ENCODE measurements at regions not wholly inside any gene's neighbourhood (a gene's known extent, or its start where the extent isn't known, plus 50 kb on each side); places are given as distances from the start of the nearest gene placed in this dataset.

DNA sequence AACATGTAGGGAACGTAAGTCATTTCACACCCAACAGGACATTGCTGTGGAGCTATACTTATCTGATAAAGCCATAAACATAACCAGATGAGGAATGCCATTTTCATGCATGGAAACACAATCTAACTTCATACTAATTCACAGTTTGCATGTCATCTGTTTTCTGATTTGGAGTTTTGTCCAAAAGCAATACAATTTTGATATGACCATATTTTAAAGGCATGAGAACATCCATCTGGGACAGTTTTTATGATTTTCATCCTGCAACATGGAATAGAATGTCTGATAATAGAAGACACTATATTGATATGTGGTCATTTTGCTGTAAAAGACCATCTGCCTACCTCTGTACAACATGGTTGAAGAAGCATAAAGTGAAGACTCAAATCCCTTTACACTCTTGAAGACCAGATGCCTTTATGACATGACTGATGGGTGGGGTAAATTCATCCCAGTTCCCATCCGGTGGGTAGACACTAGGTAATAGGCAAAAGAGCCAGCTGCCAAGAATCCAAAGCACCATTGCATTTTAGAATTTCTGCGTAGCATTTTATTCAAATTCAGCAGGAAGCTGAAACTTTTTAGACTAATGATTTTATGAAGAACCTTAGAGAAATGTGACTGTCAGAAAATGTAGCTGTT is 309.8 kb downstream of the LMO7 start:
- POLR2A ChIA-PET, result no interaction called here
- no peak for ATAC-seq (ENCODE audit: poor library complexity)
- H3K9me3 Mint-ChIP-seq, result no peaks in the 10 kb centered on the region

DNA sequence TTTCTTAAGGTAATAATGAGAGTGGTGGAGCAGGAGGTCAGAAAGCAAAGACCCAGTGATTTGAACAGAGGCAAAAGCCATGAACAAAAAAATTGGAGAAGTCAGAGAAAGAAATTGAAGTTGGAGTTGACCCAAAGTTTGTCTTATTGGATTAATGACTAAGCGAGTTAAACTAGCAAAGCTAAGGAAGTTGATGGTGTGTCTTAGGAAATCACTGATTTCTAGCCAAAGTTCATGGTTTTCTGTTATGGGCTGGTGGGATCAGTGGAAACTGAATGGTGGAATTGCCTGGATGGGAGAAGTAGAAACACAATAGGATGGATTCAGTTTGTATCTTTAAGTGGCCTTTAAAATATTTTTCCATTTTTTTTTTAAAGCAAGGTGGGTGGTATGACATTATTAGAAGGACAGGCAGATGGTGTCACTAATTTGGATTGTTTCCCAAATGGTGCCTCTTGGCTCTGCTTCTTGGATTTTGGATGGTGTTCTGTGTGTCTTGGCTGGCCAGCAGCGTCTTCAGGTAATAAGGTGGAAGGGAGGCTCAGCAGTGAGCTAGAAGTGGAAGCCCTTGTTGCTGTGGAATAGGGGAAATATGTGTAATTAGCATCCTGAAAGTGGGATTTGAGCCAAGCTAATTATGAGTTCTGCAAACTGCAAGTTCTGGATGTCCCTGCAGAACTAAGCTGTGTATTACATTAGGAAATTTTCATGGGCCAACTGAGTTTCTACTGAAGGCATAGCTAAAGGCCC is 302.9 kb downstream of the LMO7 start:
- Mint-ChIP-seq H3K9me3 (no peaks in the 10 kb centered on the region), H3K36me3 (ENCODE audit: low read depth) (no peaks in the 10 kb centered on the region), H3K4me3 (no peak overlapping the region), H3K27me3 (peaks cover 14% of the 10 kb centered on the region), H3K4me1 (ENCODE audit: low read depth) (no peaks in the 10 kb centered on the region), H3K27ac (no peak overlapping the region)
- no peaks in the 10 kb centered on the region for H3K4me1 ChIP-seq (ENCODE audit: insufficient read depth, low read length)
- no peak overlapping the region for H3K27ac ChIP-seq (ENCODE audit: low read depth in 1 of 2, low read length in 2 of 2)
- DNase-seq (no peak), ATAC-seq (ENCODE audit: poor library complexity) (no peak)
- intact Hi-C loops (cut with DNase I, micrococcal nuclease), result no loop called here
- ChIA-PET POLR2A (no interaction called here), CTCF (no interaction called here)
- no peaks in the 10 kb centered on the region for H3K9me3 ChIP-seq (ENCODE audit: control insufficient read depth in 1 of 2, insufficient read depth in 1 of 2, low read length in 2 of 2)
- TF ChIP-seq, protein P1, sequence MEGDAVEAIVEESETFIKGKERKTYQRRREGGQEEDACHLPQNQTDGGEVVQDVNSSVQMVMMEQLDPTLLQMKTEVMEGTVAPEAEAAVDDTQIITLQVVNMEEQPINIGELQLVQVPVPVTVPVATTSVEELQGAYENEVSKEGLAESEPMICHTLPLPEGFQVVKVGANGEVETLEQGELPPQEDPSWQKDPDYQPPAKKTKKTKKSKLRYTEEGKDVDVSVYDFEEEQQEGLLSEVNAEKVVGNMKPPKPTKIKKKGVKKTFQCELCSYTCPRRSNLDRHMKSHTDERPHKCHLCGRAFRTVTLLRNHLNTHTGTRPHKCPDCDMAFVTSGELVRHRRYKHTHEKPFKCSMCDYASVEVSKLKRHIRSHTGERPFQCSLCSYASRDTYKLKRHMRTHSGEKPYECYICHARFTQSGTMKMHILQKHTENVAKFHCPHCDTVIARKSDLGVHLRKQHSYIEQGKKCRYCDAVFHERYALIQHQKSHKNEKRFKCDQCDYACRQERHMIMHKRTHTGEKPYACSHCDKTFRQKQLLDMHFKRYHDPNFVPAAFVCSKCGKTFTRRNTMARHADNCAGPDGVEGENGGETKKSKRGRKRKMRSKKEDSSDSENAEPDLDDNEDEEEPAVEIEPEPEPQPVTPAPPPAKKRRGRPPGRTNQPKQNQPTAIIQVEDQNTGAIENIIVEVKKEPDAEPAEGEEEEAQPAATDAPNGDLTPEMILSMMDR (IDR thresholded peaks at IDR 0.05), result no peak
- no peak overlapping the region for H3K4me3 ChIP-seq (ENCODE audit: low read length)
- no peaks in the 10 kb centered on the region for H3K36me3 ChIP-seq (ENCODE audit: insufficient read depth, low read length)
- no peaks in the 10 kb centered on the region for H3K27me3 ChIP-seq (ENCODE audit: control insufficient read depth in 1 of 2, insufficient read depth in 2 of 2, low read length in 2 of 2)

More for the DNA sequence above, 309.8 kb downstream of the LMO7 start:
- H3K4me3 Mint-ChIP-seq, result no peak overlapping the region
- Histone ChIP-seq H3K36me3 (ENCODE audit: insufficient read depth, low read length) (no peaks in the 10 kb centered on the region), H3K27me3 (ENCODE audit: control insufficient read depth in 1 of 2, insufficient read depth in 2 of 2, low read length in 2 of 2) (no peaks in the 10 kb centered on the region), H3K27ac (ENCODE audit: low read depth in 1 of 2, low read length in 2 of 2) (no peak overlapping the region), H3K4me1 (ENCODE audit: insufficient read depth, low read length) (no peaks in the 10 kb centered on the region), H3K9me3 (ENCODE audit: control insufficient read depth in 1 of 2, insufficient read depth in 1 of 2, low read length in 2 of 2) (no peaks in the 10 kb centered on the region), H3K4me3 (ENCODE audit: low read length) (no peak overlapping the region)
- DNase-seq, result no peak
- H3K27ac Mint-ChIP-seq, result no peak overlapping the region
- H3K4me1 Mint-ChIP-seq (ENCODE audit: low read depth), result no peaks in the 10 kb centered on the region
- CTCF ChIA-PET, result no interaction called here
- intact Hi-C loops (cut with DNase I, micrococcal nuclease), result no loop called here
- peaks cover 27% of the 10 kb centered on the region for H3K27me3 Mint-ChIP-seq
- TF ChIP-seq, protein P1 (IDR thresholded peaks at IDR 0.05), result no peak
- H3K36me3 Mint-ChIP-seq (ENCODE audit: low read depth), result no peaks in the 10 kb centered on the region

DNA sequence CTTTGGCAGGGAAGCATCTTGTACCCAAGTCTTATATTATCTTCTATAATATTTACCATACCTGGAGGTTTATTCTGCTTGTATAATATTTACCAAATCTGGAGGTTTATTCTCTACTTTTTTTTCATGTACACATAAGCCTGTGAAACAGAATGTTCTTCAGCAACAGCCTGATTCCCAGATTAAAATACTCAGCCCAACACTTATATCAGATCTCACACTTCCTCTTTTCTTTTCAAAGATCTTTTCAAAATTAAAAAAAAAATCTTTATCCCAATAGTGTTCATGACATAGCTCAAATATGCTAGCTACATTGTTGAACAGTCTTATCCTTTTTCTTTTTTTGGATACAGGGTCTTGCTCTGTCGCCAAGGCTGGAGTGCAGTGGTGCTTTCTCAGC is 300.7 kb downstream of the LMO7 start:
- ChIA-PET CTCF (no interaction called here), POLR2A (no interaction called here)
- Mint-ChIP-seq H3K4me1 (ENCODE audit: low read depth) (no peaks in the 10 kb centered on the region), H3K4me3 (no peak overlapping the region), H3K27ac (no peak overlapping the region), H3K9me3 (no peaks in the 10 kb centered on the region), H3K36me3 (ENCODE audit: low read depth) (no peaks in the 10 kb centered on the region), H3K27me3 (peaks cover 13% of the 10 kb centered on the region)
- Histone ChIP-seq H3K27me3 (ENCODE audit: control insufficient read depth in 1 of 2, insufficient read depth in 2 of 2, low read length in 2 of 2) (no peaks in the 10 kb centered on the region), H3K27ac (ENCODE audit: low read depth in 1 of 2, low read length in 2 of 2) (no peak overlapping the region), H3K9me3 (ENCODE audit: control insufficient read depth in 1 of 2, insufficient read depth in 1 of 2, low read length in 2 of 2) (no peaks in the 10 kb centered on the region), H3K4me3 (ENCODE audit: low read length) (no peak overlapping the region), H3K36me3 (ENCODE audit: insufficient read depth, low read length) (no peaks in the 10 kb centered on the region), H3K4me1 (ENCODE audit: insufficient read depth, low read length) (no peaks in the 10 kb centered on the region)
- DNase-seq (no peak), ATAC-seq (ENCODE audit: poor library complexity) (no peak)
- intact Hi-C loops (cut with DNase I, micrococcal nuclease), result no loop called here
- TF ChIP-seq, protein P1 (IDR thresholded peaks at IDR 0.05), result no peak
